IMR-90 (cell line): ENCODE measurements at regions not wholly inside any gene's neighbourhood (a gene's known extent, or its start where the extent isn't known, plus 50 kb on each side); places are given as distances from the start of the nearest gene placed in this dataset.

ENCODE experiments used
- ATAC-seq: fragments of 200-7000 bp; cut with Tn5 transposase; 2 replicates; pipeline ENCODE4 v1.9.1; 2020; ENCODE audit warnings: low read depth, mild to moderate bottlenecking, moderate library complexity
- BruUV-seq: library from RNA; stranded (reverse); fragments of 400-500 nt; replicated peaks from 2 replicates; lab custom pipeline; 2021; lab: Mats Ljungman, UMichigan
- CTCF ChIA-PET: fragments of 300-600 bp; formaldehyde crosslinking; extraction: SDS; loops from one replicate; lab custom pipeline; 2021; ENCODE audit warnings: antibody characterized with exemption; lab: Yijun Ruan, JAX
- POLR2A ChIA-PET: fragments of 300-600 bp; sonication (Branson Sonifier 250); formaldehyde crosslinking; loops from one replicate; lab custom pipeline; 2022; ENCODE audit warnings: antibody characterized with exemption; ENCODE audit not compliant: unreplicated experiment; lab: Charles Lee
- DNase-seq: peaks from one replicate; pipeline ENCODE4 v3.0.0; 2013
- H2AFZ ChIP-seq: replicated peaks from 2 replicates; pipeline ENCODE3; 2013; ENCODE audit warnings: low read length, mild to moderate bottlenecking; ENCODE audit not compliant: poor library complexity
- H2AK5ac ChIP-seq: 2 replicates; pipeline ENCODE4 v1.6.1; 2013; ENCODE audit warnings: low read depth, low read length, inconsistent platforms
- H2AK9ac ChIP-seq: replicated peaks from 2 replicates; pipeline ENCODE3; 2013; ENCODE audit warnings: mild to moderate bottlenecking, low read depth, low read length, moderate library complexity; ENCODE audit not compliant: poor library complexity
- H2BK120ac ChIP-seq: 2 replicates; pipeline ENCODE4 v1.6.1; 2013; ENCODE audit warnings: low read depth, low read length, inconsistent platforms
- H2BK15ac ChIP-seq: 3 replicates; pipeline ENCODE4 v1.6.1; 2013; ENCODE audit warnings: low read depth, low read length, inconsistent platforms
- H2BK20ac ChIP-seq: 2 replicates; pipeline ENCODE4 v1.6.1; 2013; ENCODE audit warnings: low read depth, mild to moderate bottlenecking, inconsistent platforms, low read length, moderate library complexity
- H2BK5ac ChIP-seq: 2 replicates; pipeline ENCODE4 v1.6.1; 2013; ENCODE audit warnings: mild to moderate bottlenecking, low read depth, low read length, inconsistent platforms; ENCODE audit not compliant: poor library complexity, severe bottlenecking
- H3K14ac ChIP-seq: replicated peaks from 2 replicates; pipeline ENCODE4 v1.6.1; 2013; ENCODE audit warnings: low read depth, low read length, inconsistent platforms
- H3K18ac ChIP-seq: 2 replicates; pipeline ENCODE4 v1.6.1; 2013; ENCODE audit warnings: low read depth, low read length, control low read depth
- H3K23ac ChIP-seq: 2 replicates; pipeline ENCODE4 v1.6.1; 2013; ENCODE audit warnings: low read depth, low read length, inconsistent platforms
- H3K27ac ChIP-seq: 2 replicates; pipeline ENCODE4 v1.5.1; 2013; ENCODE audit warnings: mild to moderate bottlenecking, control low read depth, low read length; ENCODE audit not compliant: insufficient read depth
- H3K27me3 ChIP-seq: 2 replicates; pipeline ENCODE4 v1.6.1; 2013; ENCODE audit warnings: low read length; ENCODE audit not compliant: control insufficient read depth, insufficient read depth
- H3K36me3 ChIP-seq: 2 replicates; pipeline ENCODE4 v1.6.1; 2013; ENCODE audit warnings: low read length, mixed read lengths; ENCODE audit not compliant: control insufficient read depth, insufficient read depth
- H3K4ac ChIP-seq: 2 replicates; pipeline ENCODE4 v1.6.1; 2013; ENCODE audit warnings: low read depth, low read length, inconsistent platforms
- H3K4me1 ChIP-seq: 2 replicates; pipeline ENCODE4 v1.6.1; 2013; ENCODE audit warnings: low read length, mixed read lengths; ENCODE audit not compliant: control insufficient read depth, insufficient read depth
- H3K4me2 ChIP-seq: 2 replicates; pipeline ENCODE4 v1.6.1; 2013; ENCODE audit warnings: low read depth, mild to moderate bottlenecking, control low read depth, low read length, moderate library complexity
- H3K4me3 ChIP-seq: 2 replicates; pipeline ENCODE4 v1.5.1; 2013; ENCODE audit warnings: low read depth, mild to moderate bottlenecking, control low read depth, low read length, moderate library complexity; ENCODE audit not compliant: insufficient read depth
- H3K56ac ChIP-seq: 2 replicates; pipeline ENCODE4 v1.6.1; 2013; ENCODE audit warnings: low read length, inconsistent platforms; ENCODE audit not compliant: insufficient read depth; ENCODE audit errors: extremely low read depth
- H3K79me1 ChIP-seq, 2 experiments: 2 replicates each; pipeline ENCODE4 v1.6.1; 2013; ENCODE audit warnings: low read length in 2 of 2, inconsistent platforms in 1 of 2, low read depth in 1 of 2
- H3K9ac ChIP-seq: 2 replicates; pipeline ENCODE4 v1.6.1; 2013; ENCODE audit warnings: low read depth, low read length, control low read depth
- H3K9me1 ChIP-seq: 2 replicates; pipeline ENCODE4 v1.6.1; 2013; ENCODE audit warnings: low read length, inconsistent platforms; ENCODE audit not compliant: insufficient read depth
- H3K9me3 ChIP-seq: 2 replicates; pipeline ENCODE4 v1.6.1; 2013; ENCODE audit warnings: low read length; ENCODE audit not compliant: control insufficient read depth, insufficient read depth
- H4K20me1 ChIP-seq: 2 replicates; pipeline ENCODE4 v1.6.1; 2013; ENCODE audit warnings: low read length, inconsistent platforms; ENCODE audit not compliant: insufficient read depth
- H4K5ac ChIP-seq: 2 replicates; pipeline ENCODE4 v1.6.1; 2013; ENCODE audit warnings: mild to moderate bottlenecking, low read depth, low read length, control low read depth
- H4K8ac ChIP-seq, 2 experiments: 2 replicates each; pipeline ENCODE4 v1.6.1; 2013; ENCODE audit warnings: low read depth in 2 of 2, low read length in 2 of 2, control low read depth in 1 of 2, inconsistent platforms in 1 of 2
- H4K91ac ChIP-seq: 2 replicates; pipeline ENCODE4 v1.6.1; 2013; ENCODE audit warnings: low read depth, low read length, inconsistent platforms; ENCODE audit not compliant: insufficient read depth
- BHLHE40 ChIP-seq: fragments of 150-350 bp; IDR thresholded peaks from 2 replicates; pipeline ENCODE4 v1.6.1; 2016; ENCODE audit warnings: mild to moderate bottlenecking, low read depth, low read length
- CEBPB ChIP-seq: IDR thresholded peaks from 2 replicates; pipeline ENCODE4 v1.6.1; 2012; ENCODE audit warnings: low read depth, low read length, improper control_type of control experiment
- CHD1 ChIP-seq: IDR thresholded peaks from 2 replicates; pipeline ENCODE4 v1.6.1; 2012; ENCODE audit warnings: low read depth, low read length, improper control_type of control experiment
- CTCF ChIP-seq: conservative IDR thresholded peaks from 2 replicates; pipeline ENCODE4 v1.5.1; 2012; ENCODE audit warnings: mild to moderate bottlenecking, low read depth, low read length, improper control_type of control experiment
- MAFK ChIP-seq: IDR thresholded peaks from 2 replicates; pipeline ENCODE4 v1.6.1; 2012; ENCODE audit warnings: low read depth, low read length, improper control_type of control experiment
- MAZ ChIP-seq: IDR thresholded peaks from 2 replicates; pipeline ENCODE4 v1.6.1; 2012; ENCODE audit warnings: low read depth, mild to moderate bottlenecking, low read length, improper control_type of control experiment, moderate library complexity, borderline replicate concordance
- POLR2A ChIP-seq: IDR thresholded peaks from 2 replicates; pipeline ENCODE4 v1.6.1; 2012; ENCODE audit warnings: mild to moderate bottlenecking, low read depth, low read length
- RFX5 ChIP-seq: IDR thresholded peaks from 2 replicates; pipeline ENCODE4 v1.8.0; 2012; ENCODE audit warnings: low read depth, mild to moderate bottlenecking, low read length, moderate library complexity
- SMC3 ChIP-seq: fragments of 150-350 bp; IDR thresholded peaks from 2 replicates; pipeline ENCODE4 v1.6.1; 2016; ENCODE audit warnings: low read depth, mild to moderate bottlenecking, antibody characterized with exemption, low read length, moderate library complexity
- USF2 ChIP-seq: fragments of 150-350 bp; IDR thresholded peaks from 2 replicates; pipeline ENCODE4 v1.6.1; 2017; ENCODE audit warnings: mild to moderate bottlenecking, antibody characterized with exemption, low read length, low read depth
- WGBS, 2 experiments: methylation state at CpG; one replicate each; pipeline versions ENCODE4 v1.1.5 to v1.1.7; 2013; ENCODE audit warnings: missing lambda C conversion rate in 2 of 2; ENCODE audit not compliant: insufficient read length in 1 of 2; ENCODE audit errors: extremely low coverage in 2 of 2; 5-methylcytosine and 5-hydroxymethylcytosine counted together
- dilution Hi-C: fragments of 300-500 bp; cut with HindIII; formaldehyde crosslinking; loops from one replicate; pipeline ENCODE4 v1.14.3; 2018; ENCODE audit warnings: low sequenced_read_pairs; ENCODE audit not compliant: unreplicated experiment
- in situ Hi-C: fragments of 300-500 bp; cut with MboI; formaldehyde crosslinking; loops from 3 replicates; pipeline ENCODE4 v1.14.3; 2019; ENCODE audit warnings: low sequenced_read_pairs, inconsistent platforms, mixed read lengths
- intact Hi-C: fragments of 100-400 bp; cut with micrococcal nuclease; formaldehyde crosslinking; loops from 2 replicates; pipeline ENCODE4 v1.10.0; 2022

- Histone ChIP-seq H2AK9ac (no peak overlapping the region), H3K4ac (no peak overlapping the region), H3K27me3 (no peaks in the 10 kb centered on the region), H3K4me2 (no peak overlapping the region), H2AK5ac (no peak overlapping the region), H3K9ac (no peak overlapping the region), H3K18ac (no peak overlapping the region), H2BK15ac (no peak overlapping the region), H3K27ac (no peak overlapping the region), H2BK120ac (no peak overlapping the region), H3K9me1 (no peaks in the 10 kb centered on the region), H3K9me3 (no peaks in the 10 kb centered on the region), H2BK5ac (no peak overlapping the region), H2AFZ (no peak overlapping the region), H3K4me1 (no peaks in the 10 kb centered on the region), H4K5ac (no peak overlapping the region), H2BK20ac (no peak overlapping the region), H3K36me3 (no peaks in the 10 kb centered on the region), H3K4me3 (no peak overlapping the region), H4K8ac (no peak overlapping the region), H4K20me1 (no peaks in the 10 kb centered on the region), H3K23ac (no peak overlapping the region), H3K14ac (no peak overlapping the region), H4K91ac (no peak overlapping the region), H3K56ac (no peak overlapping the region), H3K79me1 (no peaks in the 10 kb centered on the region)
- in situ Hi-C loops (no loop called here), intact Hi-C loops (no loop called here), dilution Hi-C loops (no loop called here)
- ChIA-PET CTCF (no interaction called here), POLR2A (no interaction called here)
- TF ChIP-seq MAFK (no peak), BHLHE40 (no peak), SMC3 (no peak), POLR2A (no peak), CEBPB (no peak), CHD1 (no peak), MAZ (no peak), RFX5 (no peak), CTCF (no peak), USF2 (no peak)
- no TSS peak for BruUV-seq
- DNase-seq (no peak), ATAC-seq (no peak)
- WGBS, 2 experiments: 20% methylated on average over 1 of the region's 13 CpGs; no CpG with 5 or more reads in 1 of the 2 experiments
Observed at GRCh38 chr7:96521068-96521894, 188.4 kb downstream of the SEM1 start.
